GM12878 (cell line): ENCODE measurements at regions not wholly inside any gene's neighbourhood (a gene's known extent, or its start where the extent isn't known, plus 50 kb on each side); places are given as distances from the start of the nearest gene placed in this dataset.

Experiments
- ATAC-seq: fragments of 200-7000 bp; cut with Tn5 transposase; 3 replicates; pipeline ENCODE4 v1.9.1; 2020; ENCODE audit warnings: mild to moderate bottlenecking, moderate library complexity
- BruUV-seq: library from RNA; stranded (reverse); fragments of 400-500 nt; replicated peaks from 2 replicates; lab custom pipeline; 2021; lab: Mats Ljungman, UMichigan
- CTCF ChIA-PET: fragments of 300-600 bp; sonication (Branson Sonifier 250); formaldehyde crosslinking; extraction: SDS; loops from one replicate; lab custom pipeline; 2021; ENCODE audit warnings: inconsistent platforms; lab: Yijun Ruan, JAX
- POLR2A ChIA-PET: fragments of 350-600 bp; formaldehyde crosslinking; extraction: SDS; loops from one replicate; lab custom pipeline; 2021; ENCODE audit warnings: inconsistent platforms; lab: Charles Lee
- RAD21 ChIA-PET: fragments of 300-600 bp; sonication (Branson Sonifier 250); formaldehyde crosslinking; loops from one replicate; lab custom pipeline; 2023; ENCODE audit warnings: antibody characterized with exemption; ENCODE audit not compliant: unreplicated experiment; lab: Charles Lee
- SMC1A ChIA-PET: fragments of 300-600 bp; sonication (Branson Sonifier 250); formaldehyde crosslinking; loops from one replicate; lab custom pipeline; 2023; ENCODE audit not compliant: unreplicated experiment, uncharacterized antibody; lab: Charles Lee
- DNase-seq: peaks from one replicate; pipeline ENCODE4 v3.0.0-alpha.2; 2011; ENCODE audit warnings: low read depth, low spot score
- FAIRE-seq: peaks from 3 replicates; lab custom pipeline; 2011; peaks lifted over from hg19 to GRCh38; lab: Jason Lieb, UNC
- H2AFZ ChIP-seq: 2 replicates; pipeline ENCODE4 v1.6.0; 2011; ENCODE audit warnings: low read depth, low read length, control low read depth; ENCODE audit not compliant: control insufficient read depth
- H3K27ac ChIP-seq: 2 replicates; pipeline ENCODE4 v1.5.1; 2011; ENCODE audit warnings: control low read depth; ENCODE audit not compliant: control insufficient read depth, insufficient read depth
- H3K27me3 ChIP-seq, 2 experiments: replicated peaks in 1 of 2; 2 replicates each; pipeline versions ENCODE4 v1.6.0 to v1.6.1; 2011; ENCODE audit warnings: low read length in 1 of 2; ENCODE audit not compliant: control insufficient read depth in 2 of 2, insufficient read depth in 2 of 2
- H3K36me3 ChIP-seq, 2 experiments: 2 replicates each; pipeline ENCODE4 v1.5.1; 2011; ENCODE audit warnings: low read length in 1 of 2; ENCODE audit not compliant: control insufficient read depth in 2 of 2, insufficient read depth in 2 of 2
- H3K4me1 ChIP-seq: 2 replicates; pipeline ENCODE4 v1.6.1; 2011; ENCODE audit warnings: mild to moderate bottlenecking, low read length, moderate library complexity, mixed read lengths; ENCODE audit not compliant: control insufficient read depth, insufficient read depth
- H3K4me2 ChIP-seq: 2 replicates; pipeline ENCODE4 v1.6.0; 2011; ENCODE audit warnings: control low read depth; ENCODE audit not compliant: control insufficient read depth, insufficient read depth
- H3K4me3 ChIP-seq: fragments of 200-600 bp; sonication (generic); 2 replicates; pipeline ENCODE4 v1.5.1; 2016
- H3K79me2 ChIP-seq: 2 replicates; pipeline ENCODE4 v1.6.0; 2011; ENCODE audit warnings: low read length; ENCODE audit not compliant: control insufficient read depth, insufficient read depth
- H3K9ac ChIP-seq: 2 replicates; pipeline ENCODE4 v1.8.0; 2011; ENCODE audit warnings: low read length, control low read depth, mixed read lengths; ENCODE audit not compliant: control insufficient read depth, insufficient read depth
- H3K9me3 ChIP-seq: replicated peaks from 3 replicates; pipeline ENCODE4 v1.5.1; 2011; ENCODE audit warnings: mild to moderate bottlenecking, low read length; ENCODE audit not compliant: control insufficient read depth, insufficient read depth
- H4K20me1 ChIP-seq: 2 replicates; pipeline ENCODE4 v1.6.0; 2011; ENCODE audit not compliant: control insufficient read depth, insufficient read depth
- CBX5 ChIP-seq: sonication (generic); IDR thresholded peaks from 2 replicates; pipeline ENCODE4 v1.6.1; 2016; ENCODE audit warnings: low read depth, moderate library complexity, mild to moderate bottlenecking, inconsistent platforms
- HDGF ChIP-seq: fragments of 450-650 bp; IDR thresholded peaks from 2 replicates; pipeline ENCODE4 v1.6.1; 2016; ENCODE audit warnings: antibody characterized with exemption
- LARP7 ChIP-seq: fragments of 450-650 bp; IDR thresholded peaks from 2 replicates; pipeline ENCODE4 v1.6.1; 2017; ENCODE audit warnings: mild to moderate bottlenecking
- MXI1 ChIP-seq: fragments of 150-350 bp; IDR thresholded peaks from 2 replicates; pipeline ENCODE4 v1.6.1; 2011; ENCODE audit warnings: low read depth, mild to moderate bottlenecking, inconsistent platforms, low read length, improper control_type of control experiment
- WGBS: methylation state at CpG from one replicate; pipeline ENCODE4 v1.1.6; 2016; ENCODE audit warnings: low lambda C conversion rate; ENCODE audit not compliant: insufficient replicate concordance, insufficient coverage; ENCODE audit errors: missing lambda C conversion rate; 5-methylcytosine and 5-hydroxymethylcytosine counted together
- in situ Hi-C: fragments of 300-500 bp; cut with MboI; formaldehyde crosslinking; loops from 9 replicates; pipeline ENCODE4 v1.14.3; 2018; ENCODE audit warnings: mixed read lengths
- intact Hi-C: fragments of 100-400 bp; cut with micrococcal nuclease; formaldehyde crosslinking; loops from one replicate; pipeline ENCODE4 v1.14.2; 2022; ENCODE audit not compliant: unreplicated experiment
- TF ChIP-seq, protein P1 (sequence below): fragments of 450-650 bp; IDR thresholded peaks from 2 replicates; pipeline ENCODE4 v1.6.1; 2017; ENCODE audit warnings: low read depth, mild to moderate bottlenecking, moderate library complexity
- TF ChIP-seq, protein P2 (sequence below): fragments of 450-650 bp; formaldehyde crosslinking; IDR thresholded peaks from 2 replicates; pipeline ENCODE4 v1.4.0; 2022; ENCODE audit warnings: mild to moderate bottlenecking, moderate library complexity
- TF ChIP-seq, protein P3 (sequence below): fragments of 150-350 bp; IDR thresholded peaks from 2 replicates; pipeline ENCODE4 v1.6.1; 2014; ENCODE audit warnings: mild to moderate bottlenecking, low read depth, low read length

DNA sequence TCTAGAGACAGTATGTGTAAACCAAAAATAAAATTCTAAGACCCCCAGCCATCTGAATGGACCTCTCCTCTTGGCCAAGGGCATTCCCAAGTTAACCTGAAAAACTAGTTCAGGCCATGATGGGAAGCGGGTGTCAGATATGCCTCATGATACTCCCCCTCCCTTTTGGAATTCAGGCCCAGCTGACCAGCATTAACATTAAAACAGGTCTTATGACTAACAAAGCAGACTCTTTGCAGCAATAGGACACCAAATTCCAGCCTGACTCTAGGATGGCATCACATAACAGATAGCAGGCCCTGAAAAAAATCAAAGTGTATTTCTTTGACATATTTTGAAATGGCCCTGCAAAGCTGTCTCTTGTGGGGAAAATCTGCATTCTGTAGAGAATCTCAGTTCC, 73.3 kb upstream of the L3MBTL4 start:
- peaks cover 0 to 2% of the 10 kb centered on the region in 2 experiments; a peak in 1 of 4 replicates for H3K27me3 ChIP-seq
- in situ Hi-C loops (no loop called here), intact Hi-C loops (no loop called here)
- no peak for FAIRE-seq
- H3K9ac ChIP-seq, result no peak overlapping the region
- DNase-seq, result no peak
- H4K20me1 ChIP-seq, result no peaks in the 10 kb centered on the region
- 0% methylated on average over 1 of the region's 1 CpG for WGBS
- no peaks in the 10 kb centered on the region for H3K36me3 ChIP-seq
- no peak overlapping the region for H2AFZ ChIP-seq
- H3K4me2 ChIP-seq, result no peak overlapping the region
- no TSS peak for BruUV-seq
- POLR2A ChIA-PET, result no interaction called here
- ATAC-seq, result no peak
- RAD21 ChIA-PET, result no interaction called here
- SMC1A ChIA-PET, result no interaction called here
- no peaks in the 10 kb centered on the region for H3K4me1 ChIP-seq
- H3K79me2 ChIP-seq, result no peaks in the 10 kb centered on the region
- H3K4me3 ChIP-seq, result no peak overlapping the region
- CTCF ChIA-PET, result no interaction called here
- no peak overlapping the region for H3K27ac ChIP-seq
- no peaks in the 10 kb centered on the region for H3K9me3 ChIP-seq
- TF ChIP-seq LARP7 (no peak), CBX5 (no peak), HDGF (no peak), MXI1 (no peak)
- TF ChIP-seq, protein P1, sequence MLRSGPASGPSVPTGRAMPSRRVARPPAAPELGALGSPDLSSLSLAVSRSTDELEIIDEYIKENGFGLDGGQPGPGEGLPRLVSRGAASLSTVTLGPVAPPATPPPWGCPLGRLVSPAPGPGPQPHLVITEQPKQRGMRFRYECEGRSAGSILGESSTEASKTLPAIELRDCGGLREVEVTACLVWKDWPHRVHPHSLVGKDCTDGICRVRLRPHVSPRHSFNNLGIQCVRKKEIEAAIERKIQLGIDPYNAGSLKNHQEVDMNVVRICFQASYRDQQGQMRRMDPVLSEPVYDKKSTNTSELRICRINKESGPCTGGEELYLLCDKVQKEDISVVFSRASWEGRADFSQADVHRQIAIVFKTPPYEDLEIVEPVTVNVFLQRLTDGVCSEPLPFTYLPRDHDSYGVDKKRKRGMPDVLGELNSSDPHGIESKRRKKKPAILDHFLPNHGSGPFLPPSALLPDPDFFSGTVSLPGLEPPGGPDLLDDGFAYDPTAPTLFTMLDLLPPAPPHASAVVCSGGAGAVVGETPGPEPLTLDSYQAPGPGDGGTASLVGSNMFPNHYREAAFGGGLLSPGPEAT, result no peak
- TF ChIP-seq, protein P2, sequence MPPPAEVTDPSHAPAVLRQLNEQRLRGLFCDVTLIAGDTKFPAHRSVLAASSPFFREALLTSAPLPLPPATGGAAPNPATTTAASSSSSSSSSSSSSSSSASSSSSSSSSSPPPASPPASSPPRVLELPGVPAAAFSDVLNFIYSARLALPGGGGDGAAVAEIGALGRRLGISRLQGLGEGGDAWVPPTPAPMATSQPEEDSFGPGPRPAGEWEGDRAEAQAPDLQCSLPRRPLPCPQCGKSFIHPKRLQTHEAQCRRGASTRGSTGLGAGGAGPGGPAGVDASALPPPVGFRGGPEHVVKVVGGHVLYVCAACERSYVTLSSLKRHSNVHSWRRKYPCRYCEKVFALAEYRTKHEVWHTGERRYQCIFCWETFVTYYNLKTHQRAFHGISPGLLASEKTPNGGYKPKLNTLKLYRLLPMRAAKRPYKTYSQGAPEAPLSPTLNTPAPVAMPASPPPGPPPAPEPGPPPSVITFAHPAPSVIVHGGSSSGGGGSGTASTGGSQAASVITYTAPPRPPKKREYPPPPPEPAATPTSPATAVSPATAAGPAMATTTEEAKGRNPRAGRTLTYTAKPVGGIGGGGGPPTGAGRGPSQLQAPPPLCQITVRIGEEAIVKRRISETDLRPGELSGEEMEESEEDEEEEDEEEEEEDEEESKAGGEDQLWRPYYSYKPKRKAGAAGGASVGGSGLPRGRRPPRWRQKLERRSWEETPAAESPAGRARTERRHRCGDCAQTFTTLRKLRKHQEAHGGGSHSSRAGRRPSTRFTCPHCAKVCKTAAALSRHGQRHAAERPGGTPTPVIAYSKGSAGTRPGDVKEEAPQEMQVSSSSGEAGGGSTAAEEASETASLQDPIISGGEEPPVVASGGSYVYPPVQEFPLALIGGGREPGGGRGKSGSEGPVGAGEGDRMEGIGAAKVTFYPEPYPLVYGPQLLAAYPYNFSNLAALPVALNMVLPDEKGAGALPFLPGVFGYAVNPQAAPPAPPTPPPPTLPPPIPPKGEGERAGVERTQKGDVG, result no peak
- TF ChIP-seq, protein P3, sequence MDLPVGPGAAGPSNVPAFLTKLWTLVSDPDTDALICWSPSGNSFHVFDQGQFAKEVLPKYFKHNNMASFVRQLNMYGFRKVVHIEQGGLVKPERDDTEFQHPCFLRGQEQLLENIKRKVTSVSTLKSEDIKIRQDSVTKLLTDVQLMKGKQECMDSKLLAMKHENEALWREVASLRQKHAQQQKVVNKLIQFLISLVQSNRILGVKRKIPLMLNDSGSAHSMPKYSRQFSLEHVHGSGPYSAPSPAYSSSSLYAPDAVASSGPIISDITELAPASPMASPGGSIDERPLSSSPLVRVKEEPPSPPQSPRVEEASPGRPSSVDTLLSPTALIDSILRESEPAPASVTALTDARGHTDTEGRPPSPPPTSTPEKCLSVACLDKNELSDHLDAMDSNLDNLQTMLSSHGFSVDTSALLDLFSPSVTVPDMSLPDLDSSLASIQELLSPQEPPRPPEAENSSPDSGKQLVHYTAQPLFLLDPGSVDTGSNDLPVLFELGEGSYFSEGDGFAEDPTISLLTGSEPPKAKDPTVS, result no peak
